ENCODE measurements at regions not wholly inside any gene's neighbourhood (a gene's known extent, or its start where the extent isn't known, plus 50 kb on each side); places are given as distances from the start of the nearest gene placed in this dataset.

- no peak overlapping the region for H3K4me3 ChIP-seq (ENCODE audit: low read depth in 1 of 2, low read length in 2 of 2)
- H3K27ac ChIP-seq (ENCODE audit: low read length), result no peak overlapping the region
- peaks cover 2% of the 10 kb centered on the region for H3K9me3 ChIP-seq (ENCODE audit: insufficient read depth, low read length, severe bottlenecking)
- TF ChIP-seq CTCF (IDR thresholded peaks at IDR 0.05; ENCODE audit: borderline replicate concordance, extremely low read depth, low read length, poor library complexity, severe bottlenecking) (no peak), EZH2 (IDR thresholded peaks at IDR 0.05; ENCODE audit: borderline replicate concordance, low read depth, low read length, severe bottlenecking) (no peak)
- no peaks in the 10 kb centered on the region for H3K79me2 ChIP-seq (ENCODE audit: insufficient read depth, low read length)
- no peaks in the 10 kb centered on the region for H3K27me3 ChIP-seq (ENCODE audit: insufficient read depth, low read length, poor library complexity)
- no peak for ATAC-seq (ENCODE audit: insufficient read depth, low read depth)
- H2AFZ ChIP-seq (ENCODE audit: low read depth, low read length), result no peak overlapping the region
- no peak overlapping the region for H3K4me2 ChIP-seq (ENCODE audit: insufficient read depth, low read length)
- no peak overlapping the region for H3K9ac ChIP-seq (ENCODE audit: low read depth, low read length)
- no peak for DNase-seq
- no peaks in the 10 kb centered on the region for H4K20me1 ChIP-seq (ENCODE audit: insufficient read depth, low read length)
- H3K36me3 ChIP-seq (ENCODE audit: insufficient read depth, low read length), result no peaks in the 10 kb centered on the region
- H3K4me1 ChIP-seq (ENCODE audit: insufficient read depth, low read length), result peaks cover 26% of the 10 kb centered on the region
These were observed 383.6 kb upstream of the NR2F2 start for GRCh38 chr15:95946926-95947325.

- H3K79me2 ChIP-seq (ENCODE audit: insufficient read depth, low read length), result no peaks in the 10 kb centered on the region
- H4K20me1 ChIP-seq (ENCODE audit: insufficient read depth, low read length), result no peaks in the 10 kb centered on the region
- no peak overlapping the region for H3K9ac ChIP-seq (ENCODE audit: low read depth, low read length)
- ATAC-seq (ENCODE audit: insufficient read depth, low read depth), result no peak
- no peak overlapping the region for H3K27ac ChIP-seq (ENCODE audit: low read length)
- TF ChIP-seq CTCF (IDR thresholded peaks at IDR 0.05; ENCODE audit: borderline replicate concordance, extremely low read depth, low read length, poor library complexity, severe bottlenecking), result no peak
- TF ChIP-seq EZH2 (IDR thresholded peaks at IDR 0.05; ENCODE audit: borderline replicate concordance, low read depth, low read length, severe bottlenecking), result no peak
- H3K4me3 ChIP-seq (ENCODE audit: low read depth in 1 of 2, low read length in 2 of 2), result no peak overlapping the region
- H3K27me3 ChIP-seq (ENCODE audit: insufficient read depth, low read length, poor library complexity), result no peaks in the 10 kb centered on the region
- no peak overlapping the region for H2AFZ ChIP-seq (ENCODE audit: low read depth, low read length)
- H3K4me2 ChIP-seq (ENCODE audit: insufficient read depth, low read length), result no peak overlapping the region
- DNase-seq, result no peak
- peaks cover 19% of the 10 kb centered on the region for H3K4me1 ChIP-seq (ENCODE audit: insufficient read depth, low read length)
- no peaks in the 10 kb centered on the region for H3K36me3 ChIP-seq (ENCODE audit: insufficient read depth, low read length)
- H3K9me3 ChIP-seq (ENCODE audit: insufficient read depth, low read length, severe bottlenecking), result no peaks in the 10 kb centered on the region
These were observed 382.1 kb upstream of the NR2F2 start for GRCh38 chr15:95948411-95948810.

GRCh38 chr15:95953032-95953431 lies 377.5 kb upstream of the NR2F2 start:
- Histone ChIP-seq H3K36me3 (ENCODE audit: insufficient read depth, low read length) (no peaks in the 10 kb centered on the region), H3K4me1 (ENCODE audit: insufficient read depth, low read length) (no peaks in the 10 kb centered on the region), H3K27me3 (ENCODE audit: insufficient read depth, low read length, poor library complexity) (no peaks in the 10 kb centered on the region), H3K9me3 (ENCODE audit: insufficient read depth, low read length, severe bottlenecking) (no peaks in the 10 kb centered on the region), H2AFZ (ENCODE audit: low read depth, low read length) (no peak overlapping the region), H3K27ac (ENCODE audit: low read length) (no peak overlapping the region), H3K79me2 (ENCODE audit: insufficient read depth, low read length) (no peaks in the 10 kb centered on the region), H4K20me1 (ENCODE audit: insufficient read depth, low read length) (no peaks in the 10 kb centered on the region), H3K9ac (ENCODE audit: low read depth, low read length) (no peak overlapping the region), H3K4me3 (ENCODE audit: low read depth in 1 of 2, low read length in 2 of 2) (no peak overlapping the region), H3K4me2 (ENCODE audit: insufficient read depth, low read length) (no peak overlapping the region)
- ATAC-seq (ENCODE audit: insufficient read depth, low read depth), result no peak
- no peak for DNase-seq
- TF ChIP-seq EZH2 (IDR thresholded peaks at IDR 0.05; ENCODE audit: borderline replicate concordance, low read depth, low read length, severe bottlenecking), result no peak
- TF ChIP-seq CTCF (IDR thresholded peaks at IDR 0.05; ENCODE audit: borderline replicate concordance, extremely low read depth, low read length, poor library complexity, severe bottlenecking), result no peak

GRCh38 chr15:95957861-95958260 lies 372.6 kb upstream of the NR2F2 start:
- no peak overlapping the region for H3K4me2 ChIP-seq (ENCODE audit: insufficient read depth, low read length)
- no peak overlapping the region for H2AFZ ChIP-seq (ENCODE audit: low read depth, low read length)
- H3K79me2 ChIP-seq (ENCODE audit: insufficient read depth, low read length), result no peaks in the 10 kb centered on the region
- no peak for DNase-seq
- H3K4me1 ChIP-seq (ENCODE audit: insufficient read depth, low read length), result no peaks in the 10 kb centered on the region
- no peaks in the 10 kb centered on the region for H3K9me3 ChIP-seq (ENCODE audit: insufficient read depth, low read length, severe bottlenecking)
- no peaks in the 10 kb centered on the region for H3K36me3 ChIP-seq (ENCODE audit: insufficient read depth, low read length)
- H4K20me1 ChIP-seq (ENCODE audit: insufficient read depth, low read length), result no peaks in the 10 kb centered on the region
- H3K27me3 ChIP-seq (ENCODE audit: insufficient read depth, low read length, poor library complexity), result no peaks in the 10 kb centered on the region
- TF ChIP-seq CTCF (IDR thresholded peaks at IDR 0.05; ENCODE audit: borderline replicate concordance, extremely low read depth, low read length, poor library complexity, severe bottlenecking) (no peak), EZH2 (IDR thresholded peaks at IDR 0.05; ENCODE audit: borderline replicate concordance, low read depth, low read length, severe bottlenecking) (no peak)
- no peak for ATAC-seq (ENCODE audit: insufficient read depth, low read depth)
- no peak overlapping the region for H3K4me3 ChIP-seq (ENCODE audit: low read depth in 1 of 2, low read length in 2 of 2)
- H3K9ac ChIP-seq (ENCODE audit: low read depth, low read length), result no peak overlapping the region
- H3K27ac ChIP-seq (ENCODE audit: low read length), result no peak overlapping the region
